ENCODE measurements at regions not wholly inside any gene's neighbourhood (a gene's known extent, or its start where the extent isn't known, plus 50 kb on each side); places are given as distances from the start of the nearest gene placed in this dataset.

- TF ChIP-seq, protein P1, sequence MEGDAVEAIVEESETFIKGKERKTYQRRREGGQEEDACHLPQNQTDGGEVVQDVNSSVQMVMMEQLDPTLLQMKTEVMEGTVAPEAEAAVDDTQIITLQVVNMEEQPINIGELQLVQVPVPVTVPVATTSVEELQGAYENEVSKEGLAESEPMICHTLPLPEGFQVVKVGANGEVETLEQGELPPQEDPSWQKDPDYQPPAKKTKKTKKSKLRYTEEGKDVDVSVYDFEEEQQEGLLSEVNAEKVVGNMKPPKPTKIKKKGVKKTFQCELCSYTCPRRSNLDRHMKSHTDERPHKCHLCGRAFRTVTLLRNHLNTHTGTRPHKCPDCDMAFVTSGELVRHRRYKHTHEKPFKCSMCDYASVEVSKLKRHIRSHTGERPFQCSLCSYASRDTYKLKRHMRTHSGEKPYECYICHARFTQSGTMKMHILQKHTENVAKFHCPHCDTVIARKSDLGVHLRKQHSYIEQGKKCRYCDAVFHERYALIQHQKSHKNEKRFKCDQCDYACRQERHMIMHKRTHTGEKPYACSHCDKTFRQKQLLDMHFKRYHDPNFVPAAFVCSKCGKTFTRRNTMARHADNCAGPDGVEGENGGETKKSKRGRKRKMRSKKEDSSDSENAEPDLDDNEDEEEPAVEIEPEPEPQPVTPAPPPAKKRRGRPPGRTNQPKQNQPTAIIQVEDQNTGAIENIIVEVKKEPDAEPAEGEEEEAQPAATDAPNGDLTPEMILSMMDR (IDR thresholded peaks at IDR 0.05), result no peak
- TF ChIP-seq, protein P2, sequence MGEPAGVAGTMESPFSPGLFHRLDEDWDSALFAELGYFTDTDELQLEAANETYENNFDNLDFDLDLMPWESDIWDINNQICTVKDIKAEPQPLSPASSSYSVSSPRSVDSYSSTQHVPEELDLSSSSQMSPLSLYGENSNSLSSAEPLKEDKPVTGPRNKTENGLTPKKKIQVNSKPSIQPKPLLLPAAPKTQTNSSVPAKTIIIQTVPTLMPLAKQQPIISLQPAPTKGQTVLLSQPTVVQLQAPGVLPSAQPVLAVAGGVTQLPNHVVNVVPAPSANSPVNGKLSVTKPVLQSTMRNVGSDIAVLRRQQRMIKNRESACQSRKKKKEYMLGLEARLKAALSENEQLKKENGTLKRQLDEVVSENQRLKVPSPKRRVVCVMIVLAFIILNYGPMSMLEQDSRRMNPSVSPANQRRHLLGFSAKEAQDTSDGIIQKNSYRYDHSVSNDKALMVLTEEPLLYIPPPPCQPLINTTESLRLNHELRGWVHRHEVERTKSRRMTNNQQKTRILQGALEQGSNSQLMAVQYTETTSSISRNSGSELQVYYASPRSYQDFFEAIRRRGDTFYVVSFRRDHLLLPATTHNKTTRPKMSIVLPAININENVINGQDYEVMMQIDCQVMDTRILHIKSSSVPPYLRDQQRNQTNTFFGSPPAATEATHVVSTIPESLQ (CRISPR knock-in tag; IDR thresholded peaks at IDR 0.05), result no peak
- TF ChIP-seq ZNF317 (CRISPR knock-in tag; IDR thresholded peaks at IDR 0.05; ENCODE audit: borderline replicate concordance, low read depth) (no peak), ESRRA (CRISPR knock-in tag; IDR thresholded peaks at IDR 0.05; ENCODE audit: borderline replicate concordance) (no peak), ZNF416 (CRISPR knock-in tag; IDR thresholded peaks at IDR 0.05) (no peak), MXD4 (CRISPR knock-in tag; IDR thresholded peaks at IDR 0.05; ENCODE audit: borderline replicate concordance) (no peak), NFYB (CRISPR knock-in tag; conservative IDR thresholded peaks at IDR 0.05; ENCODE audit: low read depth) (no peak), OVOL2 (CRISPR knock-in tag; IDR thresholded peaks at IDR 0.05; ENCODE audit: borderline replicate concordance) (no peak), ATF2 (CRISPR knock-in tag; IDR thresholded peaks at IDR 0.05; ENCODE audit: borderline replicate concordance, low read depth) (no peak), ATF3 (CRISPR knock-in tag; conservative IDR thresholded peaks at IDR 0.05) (no peak), PREB (CRISPR knock-in tag; IDR thresholded peaks at IDR 0.05; ENCODE audit: borderline replicate concordance) (no peak), USF1 (CRISPR knock-in tag; IDR thresholded peaks at IDR 0.05) (no peak), FOXP1 (CRISPR knock-in tag; IDR thresholded peaks at IDR 0.05; ENCODE audit: borderline replicate concordance) (no peak)
- TF ChIP-seq, protein P3, sequence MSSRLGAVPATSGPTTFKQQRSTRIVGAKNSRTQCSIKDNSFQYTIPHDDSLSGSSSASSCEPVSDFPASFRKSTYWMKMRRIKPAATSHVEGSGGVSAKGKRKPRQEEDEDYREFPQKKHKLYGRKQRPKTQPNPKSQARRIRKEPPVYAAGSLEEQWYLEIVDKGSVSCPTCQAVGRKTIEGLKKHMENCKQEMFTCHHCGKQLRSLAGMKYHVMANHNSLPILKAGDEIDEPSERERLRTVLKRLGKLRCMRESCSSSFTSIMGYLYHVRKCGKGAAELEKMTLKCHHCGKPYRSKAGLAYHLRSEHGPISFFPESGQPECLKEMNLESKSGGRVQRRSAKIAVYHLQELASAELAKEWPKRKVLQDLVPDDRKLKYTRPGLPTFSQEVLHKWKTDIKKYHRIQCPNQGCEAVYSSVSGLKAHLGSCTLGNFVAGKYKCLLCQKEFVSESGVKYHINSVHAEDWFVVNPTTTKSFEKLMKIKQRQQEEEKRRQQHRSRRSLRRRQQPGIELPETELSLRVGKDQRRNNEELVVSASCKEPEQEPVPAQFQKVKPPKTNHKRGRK (CRISPR knock-in tag; IDR thresholded peaks at IDR 0.05; ENCODE audit: borderline replicate concordance), result no peak
Measured at GRCh38 chr12:111242184-111242583, 126.7 kb downstream of the PHETA1 start.
